ENCODE measurements at regions not wholly inside any gene's neighbourhood (a gene's known extent, or its start where the extent isn't known, plus 50 kb on each side); places are given as distances from the start of the nearest gene placed in this dataset.

GRCh38 chr4:162461952-162462351 is 298.2 kb upstream of the FSTL5 start:
- intact Hi-C loops (cut with DNase I) = no loop called here
- no peaks in the 10 kb centered on the region for H3K36me3 ChIP-seq (ENCODE audit: insufficient read depth in 1 of 2, low read depth in 1 of 2)
- 61 to 85% (median 65%) methylated on average over 1 of the region's 1 CpG for WGBS, 3 donors
- DNase-seq (no peak), ATAC-seq (no peak)
- no peaks in the 10 kb centered on the region for H3K4me1 ChIP-seq
- no peak overlapping the region for H3K4me3 ChIP-seq
- no peaks in the 10 kb centered on the region for H3K27me3 ChIP-seq (ENCODE audit: insufficient read depth in 3 of 3, low read length in 2 of 3)
- no peak for TF ChIP-seq CTCF (IDR thresholded peaks at IDR 0.05)
- no peaks in the 10 kb centered on the region for H3K9me3 ChIP-seq
- no peak overlapping the region for H3K27ac ChIP-seq

- no peak overlapping the region for H3K4me3 ChIP-seq
- ATAC-seq (no peak), DNase-seq (no peak)
- H3K27ac ChIP-seq = no peak overlapping the region
- H3K36me3 ChIP-seq (ENCODE audit: insufficient read depth in 1 of 2, low read depth in 1 of 2) = no peaks in the 10 kb centered on the region
- no peaks in the 10 kb centered on the region for H3K4me1 ChIP-seq
- no peaks in the 10 kb centered on the region for H3K9me3 ChIP-seq
- H3K27me3 ChIP-seq (ENCODE audit: insufficient read depth in 3 of 3, low read length in 2 of 3) = no peaks in the 10 kb centered on the region
- no peak for TF ChIP-seq CTCF (IDR thresholded peaks at IDR 0.05)
- WGBS, 3 donors = 80 to 85% (median 83%) methylated on average over 6 of the region's 6 CpGs
- intact Hi-C loops (cut with DNase I) = no loop called here
These were observed 294.3 kb upstream of the FSTL5 start for GRCh38 chr4:162458051-162458450.

- no peak for TF ChIP-seq CTCF (IDR thresholded peaks at IDR 0.05)
- DNase-seq (no peak), ATAC-seq (no peak)
- Histone ChIP-seq H3K36me3 (ENCODE audit: insufficient read depth in 1 of 2, low read depth in 1 of 2) (no peaks in the 10 kb centered on the region), H3K4me1 (no peaks in the 10 kb centered on the region), H3K27ac (no peak overlapping the region), H3K27me3 (ENCODE audit: insufficient read depth in 3 of 3, low read length in 2 of 3) (no peaks in the 10 kb centered on the region), H3K9me3 (no peaks in the 10 kb centered on the region), H3K4me3 (no peak overlapping the region)
- intact Hi-C loops (cut with DNase I) = no loop called here
- 75 to 81% (median 80%) methylated on average over 5 of the region's 5 CpGs for WGBS, 3 donors
These were observed 293.5 kb upstream of the FSTL5 start for GRCh38 chr4:162457071-162457865.

GRCh38 chr4:162456106-162456505 is 292.3 kb upstream of the FSTL5 start:
- ATAC-seq = no peak
- Histone ChIP-seq H3K9me3 (no peaks in the 10 kb centered on the region), H3K4me3 (no peak overlapping the region), H3K27me3 (ENCODE audit: insufficient read depth in 3 of 3, low read length in 2 of 3) (no peaks in the 10 kb centered on the region), H3K27ac (no peak overlapping the region), H3K4me1 (no peaks in the 10 kb centered on the region), H3K36me3 (ENCODE audit: insufficient read depth in 1 of 2, low read depth in 1 of 2) (no peaks in the 10 kb centered on the region)
- no peak for TF ChIP-seq CTCF (IDR thresholded peaks at IDR 0.05)
- DNase-seq = no peak
- intact Hi-C loops (cut with DNase I) = no loop called here
- 74 to 81% (median 75%) methylated on average over 3 of the region's 3 CpGs for WGBS, 3 donors

DNA sequence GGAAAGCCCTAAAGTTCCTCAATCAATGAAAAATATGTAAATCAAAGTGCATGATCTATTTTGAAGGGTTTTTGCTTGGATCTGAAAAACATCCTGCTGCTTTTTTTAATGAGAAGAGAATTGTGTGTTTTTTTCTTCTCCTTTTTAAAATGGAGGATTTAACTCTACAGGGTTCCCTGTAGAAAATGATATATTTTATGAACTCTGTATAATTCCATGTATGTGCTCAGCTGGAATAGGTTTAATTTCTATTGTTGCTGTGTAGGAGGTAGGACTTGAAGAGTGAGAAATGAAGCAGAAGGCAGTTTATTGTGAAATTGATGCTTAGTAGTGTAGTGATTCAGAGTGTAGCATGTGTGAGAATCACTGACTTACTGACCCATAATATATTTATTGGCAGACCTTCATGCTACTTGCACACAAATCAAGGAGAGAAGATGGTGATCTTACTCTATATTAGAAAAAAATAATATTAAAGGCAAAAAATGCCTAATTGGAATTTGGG is 286.8 kb upstream of the FSTL5 start:
- H3K27me3 ChIP-seq (ENCODE audit: insufficient read depth in 3 of 3, low read length in 2 of 3) = no peaks in the 10 kb centered on the region
- no peaks in the 10 kb centered on the region for H3K9me3 ChIP-seq
- no peak overlapping the region for H3K4me3 ChIP-seq
- no peak for DNase-seq
- ATAC-seq = no peak
- H3K36me3 ChIP-seq (ENCODE audit: insufficient read depth in 1 of 2, low read depth in 1 of 2) = no peaks in the 10 kb centered on the region
- H3K27ac ChIP-seq = no peak overlapping the region
- TF ChIP-seq CTCF (IDR thresholded peaks at IDR 0.05) = no peak
- intact Hi-C loops (cut with DNase I) = no loop called here
- H3K4me1 ChIP-seq = no peaks in the 10 kb centered on the region
